ENCODE measurements at regions not wholly inside any gene's neighbourhood (a gene's known extent, or its start where the extent isn't known, plus 50 kb on each side); places are given as distances from the start of the nearest gene placed in this dataset.
A peak's percentile ranks its signal among the peaks of the same experiment; 100 is the strongest.

GRCh38 chr5:110094548-110094947, 404.8 kb downstream of the MAN2A1 start:
- no peak for TF ChIP-seq CTCF (conservative IDR thresholded peaks at IDR 0.05; ENCODE audit: low read depth, low read length)
- DNase-seq (ENCODE audit: low read depth), result no peak
- H3K4me3 ChIP-seq (ENCODE audit: low read depth, low read length), result no peak overlapping the region

- TF ChIP-seq CTCF (conservative IDR thresholded peaks at IDR 0.05; ENCODE audit: low read depth, low read length), result no peak
- peak; percentile 9 for DNase-seq (ENCODE audit: low read depth)
- H3K4me3 ChIP-seq (ENCODE audit: low read depth, low read length), result no peak overlapping the region
Measured at GRCh38 chr5:110096419-110096818, 406.7 kb downstream of the MAN2A1 start.

GRCh38 chr5:110099572-110099971, 409.8 kb downstream of the MAN2A1 start:
- no peak overlapping the region for H3K4me3 ChIP-seq (ENCODE audit: low read depth, low read length)
- TF ChIP-seq CTCF (conservative IDR thresholded peaks at IDR 0.05; ENCODE audit: low read depth, low read length), result no peak
- peak; percentile 8 for DNase-seq (ENCODE audit: low read depth)

GRCh38 chr5:110103081-110103480, 413.4 kb downstream of the MAN2A1 start:
- no peak overlapping the region for H3K4me3 ChIP-seq (ENCODE audit: low read depth, low read length)
- TF ChIP-seq CTCF (conservative IDR thresholded peaks at IDR 0.05; ENCODE audit: low read depth, low read length), result no peak
- DNase-seq (ENCODE audit: low read depth), result no peak

- no peak for TF ChIP-seq CTCF (conservative IDR thresholded peaks at IDR 0.05; ENCODE audit: low read depth, low read length)
- no peak overlapping the region for H3K4me3 ChIP-seq (ENCODE audit: low read depth, low read length)
Measured at GRCh38 chr5:110104060-110104725, 414.5 kb downstream of the MAN2A1 start.

GRCh38 chr5:110104726-110105669, 415.3 kb downstream of the MAN2A1 start:
- TF ChIP-seq CTCF (conservative IDR thresholded peaks at IDR 0.05; ENCODE audit: low read depth, low read length), result no peak
- DNase-seq (ENCODE audit: low read depth), result no peak
- H3K4me3 ChIP-seq (ENCODE audit: low read depth, low read length), result no peak overlapping the region

More at GRCh38 chr5:110104060-110104725, 414.5 kb downstream of the MAN2A1 start:
- no peak for DNase-seq (ENCODE audit: low read depth)

Measured in choroid plexus epithelial cell (primary cell).